ENCODE measurements at regions not wholly inside any gene's neighbourhood (a gene's known extent, or its start where the extent isn't known, plus 50 kb on each side); places are given as distances from the start of the nearest gene placed in this dataset.

- Mint-ChIP-seq H3K4me1 (no peaks in the 10 kb centered on the region), H3K27me3 (no peaks in the 10 kb centered on the region), H3K36me3 (ENCODE audit: low read depth) (no peaks in the 10 kb centered on the region), H3K4me3 (no peak overlapping the region), H3K27ac (no peak overlapping the region), H3K9me3 (no peaks in the 10 kb centered on the region)
- intact Hi-C loops (cut with micrococcal nuclease): no loop called here
- ChIA-PET CTCF (no interaction called here), POLR2A (no interaction called here)
- no peak for ATAC-seq (ENCODE audit: low read depth)
- no peak for DNase-seq
- TF ChIP-seq CTCF (IDR thresholded peaks at IDR 0.05): no peak
Measured at GRCh38 chr9:88672874-88673689, 138.1 kb downstream of the NXNL2 start.

GRCh38 chr9:88673886-88674285 lies 138.9 kb downstream of the NXNL2 start:
- Mint-ChIP-seq H3K4me3 (no peak overlapping the region), H3K4me1 (no peaks in the 10 kb centered on the region), H3K27me3 (no peaks in the 10 kb centered on the region), H3K36me3 (ENCODE audit: low read depth) (no peaks in the 10 kb centered on the region), H3K9me3 (no peaks in the 10 kb centered on the region), H3K27ac (no peak overlapping the region)
- intact Hi-C loops (cut with micrococcal nuclease): no loop called here
- CTCF ChIA-PET: no interaction called here
- POLR2A ChIA-PET: no interaction called here
- DNase-seq (no peak), ATAC-seq (ENCODE audit: low read depth) (no peak)
- TF ChIP-seq CTCF (IDR thresholded peaks at IDR 0.05): no peak

- no peak overlapping the region for H3K27ac Mint-ChIP-seq
- no peaks in the 10 kb centered on the region for H3K4me1 Mint-ChIP-seq
- intact Hi-C loops (cut with micrococcal nuclease): no loop called here
- DNase-seq (no peak), ATAC-seq (ENCODE audit: low read depth) (no peak)
- no peak for TF ChIP-seq CTCF (IDR thresholded peaks at IDR 0.05)
- ChIA-PET CTCF (no interaction called here), POLR2A (no interaction called here)
- H3K27me3 Mint-ChIP-seq: no peaks in the 10 kb centered on the region
- no peak overlapping the region for H3K4me3 Mint-ChIP-seq
- H3K36me3 Mint-ChIP-seq (ENCODE audit: low read depth): no peaks in the 10 kb centered on the region
- H3K9me3 Mint-ChIP-seq: no peaks in the 10 kb centered on the region
Measured at GRCh38 chr9:88676644-88677043, 141.7 kb downstream of the NXNL2 start.

- POLR2A ChIA-PET: no interaction called here
- H3K27ac Mint-ChIP-seq: no peak overlapping the region
- intact Hi-C loops (cut with micrococcal nuclease): no loop called here
- no peak for TF ChIP-seq CTCF (IDR thresholded peaks at IDR 0.05)
- H3K27me3 Mint-ChIP-seq: no peaks in the 10 kb centered on the region
- CTCF ChIA-PET: no interaction called here
- no peak for ATAC-seq (ENCODE audit: low read depth)
- H3K4me1 Mint-ChIP-seq: no peaks in the 10 kb centered on the region
- H3K36me3 Mint-ChIP-seq (ENCODE audit: low read depth): no peaks in the 10 kb centered on the region
- no peak for DNase-seq
- no peak overlapping the region for H3K4me3 Mint-ChIP-seq
- no peaks in the 10 kb centered on the region for H3K9me3 Mint-ChIP-seq
Measured at GRCh38 chr9:88678008-88678407, 143.0 kb downstream of the NXNL2 start.

- Mint-ChIP-seq H3K9me3 (no peaks in the 10 kb centered on the region), H3K4me1 (no peaks in the 10 kb centered on the region), H3K4me3 (no peak overlapping the region), H3K27ac (no peak overlapping the region), H3K27me3 (no peaks in the 10 kb centered on the region), H3K36me3 (ENCODE audit: low read depth) (no peaks in the 10 kb centered on the region)
- intact Hi-C loops (cut with micrococcal nuclease): no loop called here
- ChIA-PET POLR2A (no interaction called here), CTCF (no interaction called here)
- no peak for TF ChIP-seq CTCF (IDR thresholded peaks at IDR 0.05)
- ATAC-seq (ENCODE audit: low read depth): no peak
- no peak for DNase-seq
Measured at GRCh38 chr9:88678431-88678830, 143.5 kb downstream of the NXNL2 start.
